Ammon's horn (tissue), 1 donor: ENCODE measurements at regions not wholly inside any gene's neighbourhood (a gene's known extent, or its start where the extent isn't known, plus 50 kb on each side); places are given as distances from the start of the nearest gene placed in this dataset.

ENCODE experiments used
- DNase-seq: peaks from one replicate; pipeline ENCODE4 v3.0.0-alpha.2; 2016; ENCODE audit warnings: low spot score

GRCh38 chr2:49259926-49260325 lies 105.6 kb upstream of the FSHR start:
- no peak for DNase-seq

- DNase-seq = peak; percentile 28
These were observed 101.2 kb upstream of the FSHR start for GRCh38 chr2:49255409-49255971.

GRCh38 chr2:49254401-49254800 lies 100.1 kb upstream of the FSHR start:
- DNase-seq = no peak

GRCh38 chr2:49251766-49252165 lies 97.5 kb upstream of the FSHR start:
- DNase-seq = no peak

GRCh38 chr2:49251251-49251650 lies 96.9 kb upstream of the FSHR start:
- DNase-seq = no peak

- DNase-seq = no peak
These were observed 94.2 kb upstream of the FSHR start for GRCh38 chr2:49248506-49248905.

GRCh38 chr2:49241991-49242390 lies 87.7 kb upstream of the FSHR start:
- no peak for DNase-seq

- no peak for DNase-seq
These were observed 87.2 kb upstream of the FSHR start for GRCh38 chr2:49241501-49241900.

- no peak for DNase-seq
These were observed 86.3 kb upstream of the FSHR start for GRCh38 chr2:49240608-49241007.

GRCh38 chr2:49238604-49238960 lies 84.3 kb upstream of the FSHR start:
- no peak for DNase-seq

- no peak for DNase-seq
These were observed 83.7 kb upstream of the FSHR start for GRCh38 chr2:49237867-49238603.

GRCh38 chr2:49236316-49236715 lies 82.0 kb upstream of the FSHR start:
- DNase-seq = no peak

GRCh38 chr2:49226360-49226759 lies 72.0 kb upstream of the FSHR start:
- DNase-seq = no peak

- DNase-seq = no peak
These were observed 70.8 kb upstream of the FSHR start for GRCh38 chr2:49225126-49225525.

GRCh38 chr2:49224426-49225010 lies 70.2 kb upstream of the FSHR start:
- no peak for DNase-seq

GRCh38 chr2:49222975-49223528 lies 68.7 kb upstream of the FSHR start:
- DNase-seq = no peak

GRCh38 chr2:49219741-49220140 lies 65.4 kb upstream of the FSHR start:
- DNase-seq = no peak

- no peak for DNase-seq
These were observed 55.9 kb upstream of the FSHR start for GRCh38 chr2:49210191-49210590.

- no peak for DNase-seq
These were observed 52.9 kb upstream of the FSHR start for GRCh38 chr2:49207204-49207603.
